Stimulated activated CD8-positive, alpha-beta memory T cell treated with anti-CD3 and anti-CD28 coated beads, Interleukin-4, amount 100 ng/mL, for 48 hours (primary cell): ENCODE measurements at regions not wholly inside any gene's neighbourhood (a gene's known extent, or its start where the extent isn't known, plus 50 kb on each side); places are given as distances from the start of the nearest gene placed in this dataset.

Experiments used
- DNase-seq: peaks from one replicate; pipeline ENCODE4 v3.0.0-alpha.2; 2020

- DNase-seq = no peak
Observed at GRCh38 chr6:156509496-156509895, 267.7 kb upstream of the ARID1B start.

DNA sequence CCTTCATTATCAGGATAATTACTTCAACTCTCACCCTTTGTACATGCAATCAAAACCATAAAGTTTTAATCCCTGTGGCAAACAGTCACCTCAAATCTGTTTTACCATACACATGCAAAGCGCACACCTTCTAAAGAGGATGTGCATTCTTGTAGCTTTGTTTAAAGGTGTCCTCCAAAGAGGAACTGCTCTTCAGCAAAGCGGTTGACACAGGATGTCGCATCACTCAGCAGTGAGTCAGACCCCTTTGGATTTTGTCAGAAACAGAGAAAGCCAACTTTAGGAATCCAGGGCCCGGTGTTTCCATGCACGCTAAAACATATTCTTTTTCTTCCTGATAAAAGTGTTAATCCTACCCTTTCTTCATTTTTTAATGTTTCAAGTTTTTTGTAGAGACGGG is 268.3 kb upstream of the ARID1B start:
- no peak for DNase-seq

DNA sequence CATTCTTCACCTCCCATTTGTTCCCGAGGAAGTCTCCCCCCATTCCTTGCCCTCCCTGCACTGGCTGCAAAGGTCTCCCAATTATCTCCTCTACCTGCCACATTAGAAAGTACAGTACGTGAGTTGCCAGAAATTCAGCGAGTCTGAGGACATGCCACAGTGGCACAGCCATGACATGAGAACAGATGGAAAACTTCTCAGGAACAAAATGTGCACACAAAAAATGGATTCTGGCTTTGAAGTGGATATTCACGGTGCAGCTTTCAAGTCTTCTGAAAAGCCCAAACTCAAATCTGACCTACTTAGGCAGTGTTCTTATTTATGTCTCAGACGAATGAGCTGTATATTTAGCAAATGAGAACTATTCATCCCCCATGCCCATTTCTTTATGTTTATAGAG is 269.1 kb upstream of the ARID1B start:
- no peak for DNase-seq

DNA sequence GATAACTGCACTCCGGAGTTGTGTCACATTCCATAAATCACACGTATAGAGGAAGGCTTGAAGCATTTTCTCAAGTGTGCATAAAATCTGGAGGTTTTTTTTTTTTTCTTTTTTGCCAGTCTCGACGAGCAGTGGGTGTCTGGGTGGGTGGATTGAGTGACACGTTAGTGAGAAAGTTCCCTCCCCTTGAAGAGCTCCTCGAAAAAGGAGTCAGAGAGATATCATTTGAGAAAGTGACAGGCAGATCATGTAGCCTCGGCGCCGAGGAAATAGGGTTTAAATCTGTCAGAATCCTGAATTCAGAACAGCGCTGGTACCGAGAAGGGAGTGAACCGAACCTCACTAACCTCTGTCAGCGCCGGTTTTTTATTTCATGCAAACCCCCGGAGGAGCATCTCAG is 269.5 kb upstream of the ARID1B start:
- DNase-seq = no peak

DNA sequence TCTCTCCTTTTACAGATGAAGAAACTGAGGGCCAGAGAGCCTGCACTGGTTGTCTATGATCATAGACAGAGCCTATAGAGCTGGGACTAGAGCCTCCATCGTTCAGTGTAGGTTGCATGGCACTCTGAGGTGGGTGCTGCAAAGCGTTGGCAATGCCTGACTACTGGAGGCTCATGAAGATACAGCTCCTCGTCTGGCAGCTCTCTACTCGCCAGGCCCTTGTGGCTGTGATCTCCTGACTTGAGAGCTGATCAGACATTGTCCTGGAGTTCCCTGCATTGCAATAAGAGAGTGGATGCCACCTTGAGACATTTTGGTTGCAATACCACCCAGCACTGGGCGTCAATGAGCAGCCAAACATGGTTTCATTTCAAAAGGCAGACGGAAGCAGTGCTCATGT is 270.1 kb upstream of the ARID1B start:
- no peak for DNase-seq

DNA sequence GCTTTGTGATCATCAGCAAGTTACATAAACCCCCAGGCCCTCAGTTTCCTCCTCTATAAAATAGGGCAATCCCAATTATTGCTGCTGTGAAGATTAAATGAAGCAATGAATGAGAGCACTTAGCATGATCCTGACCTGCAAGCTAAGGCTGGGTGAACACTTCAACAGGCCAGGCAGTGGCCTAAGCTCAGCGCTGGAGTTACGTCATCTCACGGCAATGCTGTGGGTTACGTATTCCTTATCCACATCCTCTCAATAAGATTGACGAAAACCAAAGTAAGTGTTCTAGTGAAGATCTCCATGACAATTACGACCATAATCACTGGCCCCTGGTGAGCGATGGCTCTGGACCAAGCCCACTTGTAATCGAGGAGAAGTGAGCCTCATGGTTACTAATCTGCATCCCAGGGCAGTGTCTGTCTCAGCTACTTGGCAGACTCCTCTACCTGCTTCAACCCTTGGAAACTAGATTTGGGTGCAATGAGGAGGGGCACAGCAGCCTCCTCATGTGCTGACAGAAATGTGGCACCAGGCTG is 274.1 kb upstream of the ARID1B start:
- no peak for DNase-seq

- DNase-seq = no peak
Observed at GRCh38 chr6:156497618-156498017, 279.6 kb upstream of the ARID1B start.

DNA sequence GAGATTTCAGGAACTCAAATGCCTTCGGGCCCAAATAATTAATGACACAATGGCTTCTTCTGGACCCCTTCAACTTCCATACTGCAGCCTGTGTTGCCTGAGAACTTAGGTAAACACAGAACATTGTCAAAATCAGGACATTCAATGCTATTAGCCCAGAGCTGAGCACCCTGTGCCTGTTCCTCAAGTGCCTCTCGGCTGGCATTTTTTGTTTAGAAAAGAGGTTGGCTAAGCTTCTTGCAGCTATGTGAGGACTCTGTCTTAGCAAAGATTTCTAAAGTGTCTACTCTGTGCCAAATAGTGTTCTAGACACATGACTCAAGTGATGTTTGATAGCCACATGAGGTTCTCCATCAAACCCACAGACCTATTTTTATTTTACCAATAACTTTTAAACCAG is 289.3 kb upstream of the ARID1B start:
- DNase-seq = no peak

- no peak for DNase-seq
Observed at GRCh38 chr6:156485150-156485549, 292.0 kb upstream of the ARID1B start.

DNA sequence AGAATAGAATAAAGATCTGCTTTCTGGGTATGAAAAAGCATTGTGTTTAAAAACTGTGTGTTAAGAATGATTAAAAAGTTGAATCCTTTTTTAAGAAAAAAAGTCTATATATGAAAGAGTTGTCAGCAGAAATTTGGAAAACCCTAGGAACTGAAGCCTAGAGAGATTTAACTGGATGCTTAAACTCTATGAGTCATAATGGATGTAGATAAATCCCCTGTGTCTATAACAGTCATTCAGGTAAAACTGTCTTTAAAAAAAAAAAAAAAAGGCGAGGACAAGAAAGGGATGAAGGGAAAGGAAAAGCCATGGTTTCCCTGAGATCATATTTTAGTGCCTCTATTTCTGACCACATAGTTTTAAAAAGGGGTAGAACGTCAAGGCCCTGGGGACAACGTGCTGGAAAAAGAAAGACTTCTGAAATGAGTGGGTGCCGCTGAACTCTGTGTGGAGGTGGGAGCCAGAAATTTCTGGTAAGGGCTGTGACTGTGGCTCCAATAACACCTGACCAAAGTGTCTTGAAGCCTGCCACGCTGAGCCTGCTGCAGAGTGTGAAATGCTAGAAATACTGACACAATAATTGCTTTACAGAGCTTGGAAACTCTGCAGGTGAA is 302.6 kb upstream of the ARID1B start:
- DNase-seq = no peak

GRCh38 chr6:156471000-156471399 is 306.2 kb upstream of the ARID1B start:
- DNase-seq = no peak

DNA sequence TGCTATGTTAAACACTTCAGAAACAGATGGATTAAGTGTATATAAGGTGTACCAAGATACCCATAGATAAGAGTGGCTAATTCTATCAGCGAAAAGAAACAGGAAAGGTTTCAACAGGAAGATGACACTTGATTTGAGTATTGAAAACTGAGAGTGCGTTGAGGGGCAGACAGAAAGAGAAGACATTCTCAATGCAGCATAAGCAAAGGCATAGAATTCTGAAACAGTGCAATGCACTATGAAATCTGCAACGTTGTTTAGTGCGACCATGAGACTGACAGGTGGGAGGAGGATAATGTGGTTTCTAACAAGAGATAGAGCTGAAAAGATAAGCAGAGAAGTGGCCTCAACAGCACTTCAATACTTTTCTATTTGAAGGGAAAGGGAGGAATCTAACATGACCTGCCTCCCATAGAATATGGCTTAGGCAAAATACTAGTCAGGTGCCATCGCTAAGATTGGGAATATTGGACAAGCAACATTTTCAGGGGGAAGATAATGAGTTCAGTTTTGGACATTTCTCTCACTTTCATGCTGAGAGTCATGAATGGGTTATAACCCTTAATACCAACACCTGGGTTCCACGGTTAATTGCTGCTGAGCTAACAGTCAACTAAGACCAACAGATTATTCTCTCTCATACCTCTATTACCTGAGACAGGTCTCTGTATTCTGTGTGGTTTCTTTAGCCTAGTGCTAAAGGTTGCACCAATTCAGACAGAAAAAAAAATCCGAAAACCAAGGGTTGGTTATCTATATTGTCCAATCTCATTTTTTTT is 312.9 kb upstream of the ARID1B start:
- no peak for DNase-seq

GRCh38 chr6:156461647-156462046 is 315.5 kb upstream of the ARID1B start:
- no peak for DNase-seq

DNA sequence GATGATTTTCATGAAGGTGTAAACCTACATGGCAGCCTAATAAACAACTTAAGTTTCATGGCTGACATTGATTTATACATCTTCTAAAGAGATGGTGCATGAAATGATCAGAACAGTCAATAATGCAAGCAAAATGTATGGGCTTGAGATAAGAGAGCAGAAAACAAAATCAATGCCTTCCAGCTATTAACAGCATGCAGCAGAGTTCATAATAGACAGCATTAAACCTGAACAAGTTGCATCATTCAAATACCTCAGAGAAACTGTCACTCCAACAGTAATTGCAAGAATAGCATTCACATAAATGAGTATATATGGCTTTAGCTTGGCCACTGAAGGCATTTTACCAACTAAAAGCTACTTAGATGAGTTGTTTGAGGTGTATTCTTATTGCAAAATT is 319.6 kb upstream of the ARID1B start:
- DNase-seq = no peak

DNA sequence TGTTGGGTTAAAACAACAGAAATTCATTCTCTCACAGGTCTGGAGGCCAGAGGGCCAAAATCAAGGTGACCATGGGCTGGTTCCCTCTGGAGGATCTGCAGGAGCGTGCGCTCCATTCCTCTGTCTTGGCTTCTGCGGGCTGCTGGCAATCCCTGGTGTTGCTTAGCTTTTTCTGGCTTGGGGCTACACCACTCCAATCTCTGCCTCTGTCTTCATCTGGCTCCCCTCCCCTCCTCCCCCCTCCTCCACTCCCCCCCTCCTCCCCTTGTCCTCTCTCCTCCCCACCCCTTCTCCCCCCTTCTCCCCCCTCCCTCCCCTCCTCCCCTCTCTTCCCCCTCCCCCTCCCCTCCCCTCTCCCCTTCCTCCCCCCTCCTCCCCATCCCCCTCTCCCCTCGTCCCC is 321.3 kb upstream of the ARID1B start:
- no peak for DNase-seq

- DNase-seq = no peak
Observed at GRCh38 chr6:156454867-156455266, 322.3 kb upstream of the ARID1B start.

GRCh38 chr6:156451726-156452125 is 325.5 kb upstream of the ARID1B start:
- DNase-seq = no peak

DNA sequence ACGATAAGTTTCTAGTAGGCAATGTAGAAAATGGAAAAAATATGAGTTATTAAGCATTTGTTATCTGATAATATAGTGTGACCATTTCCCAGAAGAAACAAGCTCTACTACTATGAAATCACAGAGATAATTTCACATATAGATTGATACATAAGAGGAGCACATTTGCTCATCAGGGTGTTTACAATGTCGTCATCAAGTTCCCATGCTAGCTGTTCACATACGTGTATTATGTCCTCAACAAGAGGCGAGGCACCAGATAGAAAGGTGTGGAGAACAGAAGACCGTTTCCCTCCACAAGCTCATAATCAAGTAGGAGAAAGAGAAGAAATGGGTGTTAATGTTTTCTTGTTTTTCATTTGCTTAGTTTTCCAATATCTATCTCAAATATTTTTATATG is 326.1 kb upstream of the ARID1B start:
- DNase-seq = no peak

DNA sequence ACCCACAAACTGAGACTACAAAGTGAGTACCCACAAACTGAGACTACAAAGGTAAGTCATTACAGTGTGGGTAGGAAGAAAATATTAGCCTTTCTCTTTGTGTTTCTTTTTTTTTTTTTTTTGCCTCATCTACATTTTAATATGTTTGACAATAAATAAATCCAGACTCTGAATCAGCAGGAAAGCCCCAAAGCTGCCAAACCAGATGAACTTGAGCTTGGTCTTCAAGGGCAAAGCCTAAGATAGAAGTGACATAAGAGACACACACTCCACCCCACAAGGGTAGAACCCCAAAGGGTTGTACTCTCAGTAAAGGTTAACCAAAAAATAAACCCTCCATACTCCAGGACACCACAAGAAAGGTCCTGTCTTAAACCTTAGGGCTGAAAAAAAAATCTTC is 326.8 kb upstream of the ARID1B start:
- DNase-seq = no peak

- DNase-seq = no peak
Observed at GRCh38 chr6:156449569-156449968, 327.6 kb upstream of the ARID1B start.

DNA sequence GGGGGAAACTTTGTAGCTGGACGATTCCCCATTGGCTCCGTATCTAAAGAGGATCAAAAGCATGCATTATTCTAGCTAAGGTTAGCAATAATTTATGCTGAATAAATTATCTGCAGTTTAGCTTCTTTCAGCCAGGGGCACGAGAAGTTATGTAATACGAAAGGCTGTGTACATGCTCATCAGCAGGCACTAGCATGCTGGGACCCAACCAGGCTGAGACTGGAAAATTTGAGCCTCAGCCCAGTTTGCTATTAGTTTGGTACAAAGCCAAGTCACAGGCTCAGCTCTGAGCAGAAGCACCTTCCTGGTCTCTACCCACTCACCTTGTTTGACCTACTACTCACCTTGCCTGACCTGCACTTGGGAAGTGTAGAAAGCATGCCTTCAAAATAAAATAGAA is 328.1 kb upstream of the ARID1B start:
- DNase-seq = no peak

GRCh38 chr6:156448579-156448978 is 328.6 kb upstream of the ARID1B start:
- no peak for DNase-seq

- DNase-seq = no peak
Observed at GRCh38 chr6:156440688-156441087, 336.5 kb upstream of the ARID1B start.

DNA sequence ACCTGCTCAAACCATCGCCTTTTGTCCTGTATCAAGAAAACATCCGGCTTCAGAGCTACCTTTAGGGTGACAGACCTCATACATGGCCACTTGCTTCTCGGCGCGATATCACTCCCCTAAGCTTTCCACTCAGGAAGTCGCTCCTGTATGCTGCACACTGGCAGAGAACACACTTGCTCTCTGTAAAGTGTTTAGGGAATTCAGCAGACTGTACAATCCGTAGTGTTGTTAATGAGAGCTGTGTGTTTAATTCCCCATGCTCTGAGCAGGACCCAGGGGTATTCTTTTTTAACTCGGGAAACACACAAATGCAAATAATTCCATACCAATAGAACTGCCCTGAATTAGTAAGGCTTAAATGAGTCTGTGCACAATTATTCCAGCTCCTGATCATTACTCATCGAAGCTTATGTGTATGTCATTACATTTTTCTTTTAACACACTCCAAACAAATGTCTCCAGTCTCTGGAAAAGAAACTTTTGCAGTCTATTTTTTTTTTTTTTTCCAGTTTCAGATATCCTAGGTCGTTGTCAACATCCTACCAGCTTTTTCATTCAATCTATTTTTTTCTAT is 338.7 kb upstream of the ARID1B start:
- no peak for DNase-seq
